H9 (cell line): ENCODE measurements at regions not wholly inside any gene's neighbourhood (a gene's known extent, or its start where the extent isn't known, plus 50 kb on each side); places are given as distances from the start of the nearest gene placed in this dataset.

Experiments
- DNase-seq: peaks from one replicate; pipeline ENCODE4 v3.0.0-alpha.2; 2017
- H2AFZ ChIP-seq: one replicate; pipeline ENCODE4 v1.6.1; 2013; ENCODE audit warnings: mild to moderate bottlenecking, low read length, control low read depth, moderate library complexity
- H2AK5ac ChIP-seq: 2 replicates; pipeline ENCODE4 v1.6.1; 2013; ENCODE audit warnings: low read length, control low read depth, mixed read lengths; ENCODE audit not compliant: insufficient read length
- H2BK120ac ChIP-seq: one replicate; pipeline ENCODE4 v1.6.1; 2013; ENCODE audit warnings: low read depth, mild to moderate bottlenecking, low read length, control low read depth, inconsistent platforms; ENCODE audit not compliant: poor library complexity, severe bottlenecking
- H2BK12ac ChIP-seq: 2 replicates; pipeline ENCODE4 v1.6.1; 2013; ENCODE audit warnings: low read length, control low read depth, mixed read lengths, low read depth; ENCODE audit not compliant: insufficient read length
- H2BK15ac ChIP-seq: 2 replicates; pipeline ENCODE4 v1.6.1; 2013; ENCODE audit warnings: low read depth, low read length, control low read depth
- H2BK20ac ChIP-seq: one replicate; pipeline ENCODE4 v1.6.1; 2013; ENCODE audit warnings: low read depth, mild to moderate bottlenecking, low read length, control low read depth, inconsistent platforms; ENCODE audit not compliant: poor library complexity, severe bottlenecking
- H2BK5ac ChIP-seq: 2 replicates; pipeline ENCODE4 v1.6.1; 2013; ENCODE audit warnings: low read length, control low read depth, mixed read lengths; ENCODE audit not compliant: insufficient read length
- H3K14ac ChIP-seq: 2 replicates; pipeline ENCODE4 v1.6.1; 2013; ENCODE audit warnings: low read length, control low read depth; ENCODE audit not compliant: insufficient read depth
- H3K18ac ChIP-seq: 2 replicates; pipeline ENCODE4 v1.6.1; 2013; ENCODE audit warnings: low read depth, mild to moderate bottlenecking, mixed read lengths, low read length, control low read depth; ENCODE audit not compliant: insufficient read length
- H3K23ac ChIP-seq: 2 replicates; pipeline ENCODE4 v1.6.1; 2013; ENCODE audit warnings: low read length, control low read depth, mixed read lengths, low read depth; ENCODE audit not compliant: insufficient read length
- H3K23me2 ChIP-seq: 2 replicates; pipeline ENCODE4 v1.6.1; 2013; ENCODE audit warnings: low read depth, mild to moderate bottlenecking, mixed read lengths, low read length, control low read depth; ENCODE audit not compliant: insufficient read length, poor library complexity, severe bottlenecking
- H3K27ac ChIP-seq: 2 replicates; pipeline ENCODE4 v1.5.1; 2013; ENCODE audit warnings: low read length, control low read depth, mixed read lengths, low read depth; ENCODE audit not compliant: insufficient read length
- H3K27me3 ChIP-seq: 2 replicates; pipeline ENCODE4 v1.6.1; 2013; ENCODE audit warnings: low read length, control low read depth, inconsistent platforms; ENCODE audit not compliant: insufficient read depth
- H3K4ac ChIP-seq: 2 replicates; pipeline ENCODE4 v1.6.1; 2013; ENCODE audit warnings: low read depth, mild to moderate bottlenecking, control low read depth, inconsistent platforms, low read length, moderate library complexity
- H3K4me1 ChIP-seq: 2 replicates; pipeline ENCODE4 v1.6.1; 2013; ENCODE audit warnings: low read length, control low read depth, inconsistent platforms; ENCODE audit not compliant: insufficient read depth
- H3K4me2 ChIP-seq: 2 replicates; pipeline ENCODE4 v1.6.1; 2013; ENCODE audit warnings: low read length, control low read depth, mixed read lengths; ENCODE audit not compliant: insufficient read length, insufficient read depth
- H3K56ac ChIP-seq: 2 replicates; pipeline ENCODE4 v1.6.1; 2013; ENCODE audit warnings: low read depth, mild to moderate bottlenecking, mixed read lengths, low read length, control low read depth; ENCODE audit not compliant: insufficient read length
- H3K79me1 ChIP-seq: 2 replicates; pipeline ENCODE4 v1.6.1; 2013; ENCODE audit warnings: low read depth, mild to moderate bottlenecking, moderate library complexity, low read length, control low read depth, inconsistent platforms; ENCODE audit not compliant: insufficient read depth, poor library complexity, severe bottlenecking
- H3K79me2 ChIP-seq: 2 replicates; pipeline ENCODE4 v1.6.1; 2013; ENCODE audit warnings: low read length, control low read depth, inconsistent platforms; ENCODE audit not compliant: insufficient read depth
- H3K9ac ChIP-seq: 2 replicates; pipeline ENCODE4 v1.6.1; 2013; ENCODE audit warnings: low read length, control low read depth, mixed read lengths; ENCODE audit not compliant: insufficient read length; ENCODE audit errors: extremely low read depth
- H3K9me3 ChIP-seq: one replicate; pipeline ENCODE4 v1.6.1; 2013; ENCODE audit warnings: low read depth, low read length, inconsistent platforms; ENCODE audit not compliant: control insufficient read depth
- H3T11ph ChIP-seq: one replicate; pipeline ENCODE4 v1.6.1; 2013; ENCODE audit warnings: mild to moderate bottlenecking, low read length, control low read depth, inconsistent platforms
- H4K20me1 ChIP-seq: one replicate; pipeline ENCODE4 v1.6.1; 2013; ENCODE audit not compliant: control insufficient read depth, insufficient read length, insufficient read depth
- H4K5ac ChIP-seq: 2 replicates; pipeline ENCODE4 v1.6.1; 2013; ENCODE audit warnings: low read depth, mild to moderate bottlenecking, mixed read lengths, low read length, control low read depth; ENCODE audit not compliant: insufficient read length
- H4K8ac ChIP-seq: replicated peaks from 2 replicates; pipeline ENCODE4 v1.6.1; 2013; ENCODE audit warnings: low read length, control low read depth, mixed read lengths, low read depth; ENCODE audit not compliant: insufficient read length
- H4K91ac ChIP-seq: 2 replicates; pipeline ENCODE4 v1.6.1; 2013; ENCODE audit warnings: low read depth, mild to moderate bottlenecking, moderate library complexity, mixed read lengths, low read length, control low read depth; ENCODE audit not compliant: insufficient read length
- H3K27ac Mint-ChIP-seq, 3 experiments: 2 replicates in 2 of 3; 3 replicates in 1 of 3; pipeline ENCODE4 v1.8.0; 2020 to 2021; ENCODE audit warnings: mixed read lengths in 3 of 3, mild to moderate bottlenecking in 1 of 3, moderate library complexity in 1 of 3
- H3K27me3 Mint-ChIP-seq: 2 replicates; pipeline ENCODE4 v1.8.0; 2021; ENCODE audit warnings: low read depth, mild to moderate bottlenecking, moderate library complexity, mixed read lengths
- H3K36me3 Mint-ChIP-seq, 3 experiments: 2 replicates in 2 of 3; 3 replicates in 1 of 3; pipeline ENCODE4 v1.8.0; 2020 to 2021; ENCODE audit warnings: low read depth in 3 of 3, mixed read lengths in 3 of 3; ENCODE audit not compliant: insufficient read depth in 1 of 3
- H3K4me1 Mint-ChIP-seq, 2 experiments: 2 replicates each; pipeline ENCODE4 v1.8.0; 2020; ENCODE audit warnings: mixed read lengths in 2 of 2
- H3K4me3 Mint-ChIP-seq, 2 experiments: 2 replicates in 1 of 2; 3 replicates in 1 of 2; pipeline ENCODE4 v1.8.0; 2020 to 2021; ENCODE audit warnings: mild to moderate bottlenecking in 2 of 2, mixed read lengths in 2 of 2, moderate library complexity in 1 of 2
- H3K9me3 Mint-ChIP-seq, 2 experiments: 2 replicates in 1 of 2; 3 replicates in 1 of 2; pipeline ENCODE4 v1.8.0; 2020; ENCODE audit warnings: mild to moderate bottlenecking in 2 of 2, mixed read lengths in 2 of 2, moderate library complexity in 1 of 2
- CTCF ChIP-seq: fragments of 200-600 bp; sonication (generic); conservative IDR thresholded peaks from 3 replicates; pipeline ENCODE4 v1.8.0; 2021; ENCODE audit warnings: antibody characterized with exemption, mild to moderate bottlenecking
- WGBS: extraction: QIAGEN DNeasy Blood & Tissue Kit; methylation state at CpG from one replicate; pipeline ENCODE4 v1.1.7; 2013; ENCODE audit warnings: missing lambda C conversion rate, low lambda C conversion rate, mixed read lengths; ENCODE audit not compliant: insufficient read length; ENCODE audit errors: extremely low coverage; 5-methylcytosine and 5-hydroxymethylcytosine counted together

GRCh38 chr7:1317646-1318045 lies 85.0 kb downstream of the UNCX start:
- Histone ChIP-seq H3K14ac (no peak overlapping the region), H3K79me2 (no peaks in the 10 kb centered on the region), H3K9me3 (no peaks in the 10 kb centered on the region), H2BK120ac (no peak overlapping the region), H3K56ac (no peak overlapping the region), H4K20me1 (no peaks in the 10 kb centered on the region), H3K4me2 (no peak overlapping the region), H4K8ac (no peak overlapping the region), H2AFZ (no peak overlapping the region), H4K91ac (no peak overlapping the region), H2BK20ac (no peak overlapping the region), H3K4me1 (no peaks in the 10 kb centered on the region), H3T11ph (no peak overlapping the region), H2BK12ac (no peak overlapping the region), H3K27me3 (no peaks in the 10 kb centered on the region), H3K4ac (no peak overlapping the region), H2BK5ac (no peak overlapping the region), H3K9ac (no peak overlapping the region), H4K5ac (no peak overlapping the region), H2BK15ac (no peak overlapping the region), H3K18ac (no peak overlapping the region), H3K27ac (no peak overlapping the region), H2AK5ac (no peak overlapping the region), H3K79me1 (no peaks in the 10 kb centered on the region), H3K23me2 (no peaks in the 10 kb centered on the region), H3K23ac (no peak overlapping the region)
- H3K36me3 Mint-ChIP-seq, result no peaks in the 10 kb centered on the region
- TF ChIP-seq CTCF, result no peak
- H3K4me1 Mint-ChIP-seq, result peaks cover 0 to 5% of the 10 kb centered on the region in 2 experiments; a peak in 1 of 4 replicates
- H3K27ac Mint-ChIP-seq, result no peak overlapping the region
- H3K27me3 Mint-ChIP-seq, result no peaks in the 10 kb centered on the region; the same call in 1 of the 2 replicates
- DNase-seq, result no peak
- WGBS, result no CpG with 5 or more reads among the region's 15 CpGs
- H3K9me3 Mint-ChIP-seq, result no peaks in the 10 kb centered on the region
- H3K4me3 Mint-ChIP-seq, result no peak overlapping the region
